ENCODE measurements at regions not wholly inside any gene's neighbourhood (a gene's known extent, or its start where the extent isn't known, plus 50 kb on each side); places are given as distances from the start of the nearest gene placed in this dataset.

DNA sequence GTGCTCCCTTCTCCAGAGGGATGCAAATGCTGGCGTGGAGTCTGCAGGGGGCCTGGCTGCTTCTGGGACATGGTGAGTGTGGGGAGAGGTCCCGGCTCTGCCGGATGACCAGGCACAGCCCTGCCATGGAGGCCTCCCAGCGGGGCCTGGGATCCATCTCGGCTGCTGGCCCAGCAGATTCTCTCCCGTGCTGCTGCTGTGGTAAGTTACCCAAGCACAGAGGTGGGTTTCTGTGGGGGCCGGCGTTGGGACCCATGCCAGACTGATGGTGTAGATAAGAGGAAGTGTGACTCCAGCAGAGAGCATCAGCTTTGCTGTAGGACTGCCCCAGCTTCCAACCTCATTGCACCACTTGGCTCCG is 147.5 kb upstream of the B3GAT1 start:
- TF ChIP-seq, protein P1, sequence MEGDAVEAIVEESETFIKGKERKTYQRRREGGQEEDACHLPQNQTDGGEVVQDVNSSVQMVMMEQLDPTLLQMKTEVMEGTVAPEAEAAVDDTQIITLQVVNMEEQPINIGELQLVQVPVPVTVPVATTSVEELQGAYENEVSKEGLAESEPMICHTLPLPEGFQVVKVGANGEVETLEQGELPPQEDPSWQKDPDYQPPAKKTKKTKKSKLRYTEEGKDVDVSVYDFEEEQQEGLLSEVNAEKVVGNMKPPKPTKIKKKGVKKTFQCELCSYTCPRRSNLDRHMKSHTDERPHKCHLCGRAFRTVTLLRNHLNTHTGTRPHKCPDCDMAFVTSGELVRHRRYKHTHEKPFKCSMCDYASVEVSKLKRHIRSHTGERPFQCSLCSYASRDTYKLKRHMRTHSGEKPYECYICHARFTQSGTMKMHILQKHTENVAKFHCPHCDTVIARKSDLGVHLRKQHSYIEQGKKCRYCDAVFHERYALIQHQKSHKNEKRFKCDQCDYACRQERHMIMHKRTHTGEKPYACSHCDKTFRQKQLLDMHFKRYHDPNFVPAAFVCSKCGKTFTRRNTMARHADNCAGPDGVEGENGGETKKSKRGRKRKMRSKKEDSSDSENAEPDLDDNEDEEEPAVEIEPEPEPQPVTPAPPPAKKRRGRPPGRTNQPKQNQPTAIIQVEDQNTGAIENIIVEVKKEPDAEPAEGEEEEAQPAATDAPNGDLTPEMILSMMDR (IDR thresholded peaks at IDR 0.05): no peak
- TF ChIP-seq POLR2A (IDR thresholded peaks at IDR 0.05): no peak

All from prostate gland (tissue), 2 donors.